ENCODE measurements at regions not wholly inside any gene's neighbourhood (a gene's known extent, or its start where the extent isn't known, plus 50 kb on each side); places are given as distances from the start of the nearest gene placed in this dataset.

DNA sequence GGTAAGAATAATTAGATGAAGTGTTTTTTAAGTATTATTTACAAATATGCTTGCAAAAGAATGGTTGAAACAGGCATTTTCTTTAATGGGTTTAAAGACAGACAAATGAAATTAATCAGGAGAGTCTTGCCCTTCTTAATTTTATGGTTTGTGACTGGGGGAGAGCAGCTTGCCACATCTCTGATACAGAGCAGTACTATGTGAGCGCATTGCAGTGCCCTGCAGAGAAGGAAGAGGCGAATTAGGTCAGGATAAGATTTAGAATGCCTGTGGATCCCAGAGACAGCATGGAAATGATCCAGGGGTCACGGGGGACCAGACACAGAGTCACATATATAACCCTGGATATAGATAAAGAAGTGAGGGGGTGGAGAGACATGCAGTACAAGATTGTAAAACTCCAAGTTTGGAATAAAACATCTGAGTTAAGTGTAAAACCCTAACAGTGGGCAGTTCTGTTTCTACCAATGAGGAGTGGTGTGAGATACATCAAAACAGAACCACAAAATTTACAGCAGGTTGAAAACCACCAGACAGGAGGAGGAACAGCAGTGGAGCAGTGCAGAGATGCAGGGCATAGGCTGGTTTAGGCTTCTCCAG lies 125.5 kb downstream of the FAM204A start:
- no peaks in the 10 kb centered on the region for H3K9me3 ChIP-seq (ENCODE audit: control insufficient read depth in 4 of 4, insufficient read depth in 3 of 4, low read length in 3 of 4)
- TF ChIP-seq, protein P1, sequence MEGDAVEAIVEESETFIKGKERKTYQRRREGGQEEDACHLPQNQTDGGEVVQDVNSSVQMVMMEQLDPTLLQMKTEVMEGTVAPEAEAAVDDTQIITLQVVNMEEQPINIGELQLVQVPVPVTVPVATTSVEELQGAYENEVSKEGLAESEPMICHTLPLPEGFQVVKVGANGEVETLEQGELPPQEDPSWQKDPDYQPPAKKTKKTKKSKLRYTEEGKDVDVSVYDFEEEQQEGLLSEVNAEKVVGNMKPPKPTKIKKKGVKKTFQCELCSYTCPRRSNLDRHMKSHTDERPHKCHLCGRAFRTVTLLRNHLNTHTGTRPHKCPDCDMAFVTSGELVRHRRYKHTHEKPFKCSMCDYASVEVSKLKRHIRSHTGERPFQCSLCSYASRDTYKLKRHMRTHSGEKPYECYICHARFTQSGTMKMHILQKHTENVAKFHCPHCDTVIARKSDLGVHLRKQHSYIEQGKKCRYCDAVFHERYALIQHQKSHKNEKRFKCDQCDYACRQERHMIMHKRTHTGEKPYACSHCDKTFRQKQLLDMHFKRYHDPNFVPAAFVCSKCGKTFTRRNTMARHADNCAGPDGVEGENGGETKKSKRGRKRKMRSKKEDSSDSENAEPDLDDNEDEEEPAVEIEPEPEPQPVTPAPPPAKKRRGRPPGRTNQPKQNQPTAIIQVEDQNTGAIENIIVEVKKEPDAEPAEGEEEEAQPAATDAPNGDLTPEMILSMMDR (IDR thresholded peaks at IDR 0.05; ENCODE audit: control extremely low read depth, extremely low read depth) = no peak
- H3K4me1 ChIP-seq (ENCODE audit: control insufficient read depth in 5 of 5, insufficient read depth in 5 of 5, low read length in 5 of 5) = no peaks in the 10 kb centered on the region
- H3K27ac ChIP-seq (ENCODE audit: low read depth in 1 of 2, low read length in 1 of 2) = no peak overlapping the region
- H3K27me3 ChIP-seq (ENCODE audit: control insufficient read depth in 3 of 3, insufficient read depth in 3 of 3, low read length in 2 of 3) = peaks cover 0 to 4% (median 4%) of the 10 kb centered on the region in 3 donors
- no peak overlapping the region for H3K9ac ChIP-seq (ENCODE audit: insufficient read depth in 1 of 2, low read length in 2 of 2)
- no peak overlapping the region for H3K4me3 ChIP-seq
- DNase-seq = no peak
- WGBS, 2 donors = 72 to 73% methylated on average over 3 of the region's 3 CpGs
- no peaks in the 10 kb centered on the region for H3K36me3 ChIP-seq (ENCODE audit: control insufficient read depth in 4 of 4, insufficient read depth in 4 of 4, low read length in 4 of 4)
- ATAC-seq (ENCODE audit: insufficient read depth, low FRiP score) = no peak

GRCh38 chr10:118216020-118216419 lies 126.1 kb downstream of the FAM204A start:
- Histone ChIP-seq H3K27ac (ENCODE audit: low read depth in 1 of 2, low read length in 1 of 2) (no peak overlapping the region), H3K36me3 (ENCODE audit: control insufficient read depth in 4 of 4, insufficient read depth in 4 of 4, low read length in 4 of 4) (no peaks in the 10 kb centered on the region), H3K4me1 (ENCODE audit: control insufficient read depth in 5 of 5, insufficient read depth in 5 of 5, low read length in 5 of 5) (no peaks in the 10 kb centered on the region), H3K27me3 (ENCODE audit: control insufficient read depth in 3 of 3, insufficient read depth in 3 of 3, low read length in 2 of 3) (peaks cover 0 to 4% (median 4%) of the 10 kb centered on the region in 3 donors), H3K9me3 (ENCODE audit: control insufficient read depth in 4 of 4, insufficient read depth in 3 of 4, low read length in 3 of 4) (no peaks in the 10 kb centered on the region), H3K4me3 (no peak overlapping the region), H3K9ac (ENCODE audit: insufficient read depth in 1 of 2, low read length in 2 of 2) (no peak overlapping the region)
- TF ChIP-seq, protein P1 (IDR thresholded peaks at IDR 0.05; ENCODE audit: control extremely low read depth, extremely low read depth) = no peak
- DNase-seq (no peak), ATAC-seq (ENCODE audit: insufficient read depth, low FRiP score) (no peak)
- WGBS, 2 donors = 73 to 81% methylated on average over 6 of the region's 6 CpGs

DNA sequence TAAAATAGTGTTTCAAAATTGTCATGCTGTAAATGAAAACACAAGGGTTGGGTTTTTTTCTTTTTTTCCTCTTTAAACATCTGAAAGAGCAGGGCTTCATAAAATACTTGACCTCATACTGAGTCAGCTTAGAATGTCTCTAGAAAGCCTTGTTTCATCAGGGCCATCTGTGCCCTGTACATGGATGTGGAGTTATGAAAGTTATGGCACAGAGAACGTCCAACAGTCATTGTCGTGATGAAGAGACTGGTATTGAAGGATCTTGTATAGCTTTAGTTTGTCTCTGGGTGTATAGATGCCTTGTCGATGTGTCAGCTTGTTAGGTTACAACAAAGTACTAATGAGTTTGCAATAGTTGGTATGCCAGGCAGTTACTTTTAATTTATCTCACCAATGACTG lies 127.3 kb downstream of the FAM204A start:
- DNase-seq (no peak), ATAC-seq (ENCODE audit: insufficient read depth, low FRiP score) (no peak)
- H3K4me1 ChIP-seq (ENCODE audit: control insufficient read depth in 5 of 5, insufficient read depth in 5 of 5, low read length in 5 of 5) = no peaks in the 10 kb centered on the region
- TF ChIP-seq, protein P1 (IDR thresholded peaks at IDR 0.05; ENCODE audit: control extremely low read depth, extremely low read depth) = no peak
- H3K27ac ChIP-seq (ENCODE audit: low read depth in 1 of 2, low read length in 1 of 2) = no peak overlapping the region
- no peaks in the 10 kb centered on the region for H3K9me3 ChIP-seq (ENCODE audit: control insufficient read depth in 4 of 4, insufficient read depth in 3 of 4, low read length in 3 of 4)
- no peak overlapping the region for H3K4me3 ChIP-seq
- 87% methylated on average over 3 of the region's 3 CpGs for WGBS, 2 donors
- H3K27me3 ChIP-seq (ENCODE audit: control insufficient read depth in 3 of 3, insufficient read depth in 3 of 3, low read length in 2 of 3) = peaks cover 0 to 4% (median 4%) of the 10 kb centered on the region in 3 donors
- H3K36me3 ChIP-seq (ENCODE audit: control insufficient read depth in 4 of 4, insufficient read depth in 4 of 4, low read length in 4 of 4) = no peaks in the 10 kb centered on the region
- no peak overlapping the region for H3K9ac ChIP-seq (ENCODE audit: insufficient read depth in 1 of 2, low read length in 2 of 2)

DNA sequence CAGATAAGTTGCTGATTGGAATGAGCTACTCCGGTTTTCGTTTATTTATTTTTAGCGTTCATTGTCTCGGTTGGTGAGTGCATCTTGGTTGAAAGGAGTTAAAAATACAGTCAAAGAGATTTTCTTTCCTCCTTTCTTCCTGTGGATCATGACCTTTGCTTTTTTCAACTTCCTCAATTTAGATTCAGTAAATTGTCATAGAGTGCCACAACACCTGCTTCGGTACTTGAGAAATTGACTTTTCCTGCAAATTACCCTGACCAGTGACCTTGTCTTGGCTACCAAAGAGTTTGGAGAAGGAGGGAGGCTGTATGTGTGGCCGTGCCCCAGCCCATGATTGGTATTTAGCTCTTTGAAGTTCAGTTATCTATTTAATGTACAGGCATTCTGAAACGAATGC lies 128.7 kb downstream of the FAM204A start:
- 19 to 22% methylated on average over 7 of the region's 7 CpGs for WGBS, 2 donors
- no peak overlapping the region for H3K4me3 ChIP-seq
- H3K36me3 ChIP-seq (ENCODE audit: control insufficient read depth in 4 of 4, insufficient read depth in 4 of 4, low read length in 4 of 4) = no peaks in the 10 kb centered on the region
- DNase-seq (no peak), ATAC-seq (ENCODE audit: insufficient read depth, low FRiP score) (no peak)
- H3K27ac ChIP-seq (ENCODE audit: low read depth in 1 of 2, low read length in 1 of 2) = no peak overlapping the region
- no peaks in the 10 kb centered on the region for H3K4me1 ChIP-seq (ENCODE audit: control insufficient read depth in 5 of 5, insufficient read depth in 5 of 5, low read length in 5 of 5)
- TF ChIP-seq, protein P1 (IDR thresholded peaks at IDR 0.05; ENCODE audit: control extremely low read depth, extremely low read depth) = no peak
- H3K9me3 ChIP-seq (ENCODE audit: control insufficient read depth in 4 of 4, insufficient read depth in 3 of 4, low read length in 3 of 4) = no peaks in the 10 kb centered on the region
- peaks cover 0 to 4% (median under 1%) of the 10 kb centered on the region in 3 donors for H3K27me3 ChIP-seq (ENCODE audit: control insufficient read depth in 3 of 3, insufficient read depth in 3 of 3, low read length in 2 of 3)
- no peak overlapping the region for H3K9ac ChIP-seq (ENCODE audit: insufficient read depth in 1 of 2, low read length in 2 of 2)

Data from lung (tissue), 11 donors.